Neural crest cell (in vitro differentiated cells): ENCODE measurements at regions not wholly inside any gene's neighbourhood (a gene's known extent, or its start where the extent isn't known, plus 50 kb on each side); places are given as distances from the start of the nearest gene placed in this dataset.

Experiments
- DNase-seq: peaks from one replicate; pipeline ENCODE4 v3.0.0; 2021; ENCODE audit warnings: low read depth, mixed read lengths, low spot score
- H3K27ac Mint-ChIP-seq: one replicate; pipeline ENCODE4 v1.8.0; 2021; ENCODE audit warnings: mild to moderate bottlenecking, mixed read lengths; ENCODE audit not compliant: unreplicated experiment
- H3K27me3 Mint-ChIP-seq: 2 replicates; pipeline ENCODE4 v1.8.0; 2021; ENCODE audit warnings: low read depth, mild to moderate bottlenecking, mixed read lengths
- H3K36me3 Mint-ChIP-seq: 2 replicates; pipeline ENCODE4 v1.8.0; 2021; ENCODE audit warnings: low read depth, mild to moderate bottlenecking, mixed read lengths
- H3K4me1 Mint-ChIP-seq: 2 replicates; pipeline ENCODE4 v1.8.0; 2021; ENCODE audit warnings: mixed read lengths
- H3K4me3 Mint-ChIP-seq: one replicate; pipeline ENCODE4 v1.8.0; 2021; ENCODE audit warnings: mild to moderate bottlenecking, mixed read lengths
- H3K9me3 Mint-ChIP-seq: 2 replicates; pipeline ENCODE4 v1.8.0; 2021; ENCODE audit warnings: mixed read lengths
- CTCF ChIP-seq: fragments of 200-600 bp; sonication (generic); conservative IDR thresholded peaks from 2 replicates; pipeline ENCODE4 v1.5.0; 2021; ENCODE audit warnings: antibody characterized with exemption, mild to moderate bottlenecking

DNA sequence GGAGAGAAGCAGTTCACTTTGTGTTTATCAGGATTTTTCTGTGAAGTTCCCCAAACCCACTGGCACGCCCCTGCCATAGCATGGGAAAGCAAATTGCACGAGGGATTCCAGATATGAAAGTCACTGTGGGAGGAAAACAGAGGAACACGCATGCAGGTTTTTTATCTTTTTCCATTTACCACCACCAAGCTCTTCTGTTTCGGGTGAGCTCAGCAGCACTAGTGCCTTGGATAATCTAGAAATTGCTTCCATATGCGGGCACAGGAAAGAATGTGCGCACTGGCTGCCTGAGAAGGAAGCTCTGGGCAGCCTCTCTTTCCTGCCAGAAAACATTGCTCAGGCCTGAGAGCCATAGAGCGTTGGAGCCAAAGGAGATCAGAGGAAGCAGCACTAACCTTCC, 65.9 kb upstream of the WIPF1 start:
- TF ChIP-seq CTCF, result no peak
- Mint-ChIP-seq H3K27me3 (no peaks in the 10 kb centered on the region), H3K4me1 (peaks cover 18% of the 10 kb centered on the region), H3K27ac (no peak overlapping the region), H3K9me3 (no peaks in the 10 kb centered on the region), H3K4me3 (no peak overlapping the region), H3K36me3 (peaks cover 3% of the 10 kb centered on the region)
- no peak for DNase-seq

DNA sequence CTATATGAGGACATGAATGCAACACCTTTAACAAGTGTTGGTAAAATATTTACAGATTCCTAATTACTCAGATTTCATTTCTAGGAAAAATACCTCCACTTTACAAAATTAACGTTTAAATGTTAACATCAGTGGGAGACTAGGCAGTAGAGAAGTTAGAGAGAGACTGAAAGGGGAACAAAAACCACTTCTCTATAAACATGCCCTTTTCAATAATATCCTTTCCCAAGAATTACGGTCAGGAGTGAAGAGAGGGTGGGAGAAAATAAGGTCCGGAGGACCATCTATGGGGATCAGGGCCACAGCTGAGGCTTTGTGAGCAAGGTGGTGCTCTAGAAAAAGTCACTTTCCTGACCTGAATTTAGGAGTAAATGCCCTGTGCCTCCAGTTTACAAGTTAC, 65.3 kb upstream of the WIPF1 start:
- Mint-ChIP-seq H3K9me3 (no peaks in the 10 kb centered on the region), H3K27ac (no peak overlapping the region), H3K4me3 (no peak overlapping the region), H3K36me3 (peaks cover 3% of the 10 kb centered on the region), H3K27me3 (no peaks in the 10 kb centered on the region), H3K4me1 (peaks cover 13% of the 10 kb centered on the region)
- no peak for DNase-seq
- TF ChIP-seq CTCF, result no peak

DNA sequence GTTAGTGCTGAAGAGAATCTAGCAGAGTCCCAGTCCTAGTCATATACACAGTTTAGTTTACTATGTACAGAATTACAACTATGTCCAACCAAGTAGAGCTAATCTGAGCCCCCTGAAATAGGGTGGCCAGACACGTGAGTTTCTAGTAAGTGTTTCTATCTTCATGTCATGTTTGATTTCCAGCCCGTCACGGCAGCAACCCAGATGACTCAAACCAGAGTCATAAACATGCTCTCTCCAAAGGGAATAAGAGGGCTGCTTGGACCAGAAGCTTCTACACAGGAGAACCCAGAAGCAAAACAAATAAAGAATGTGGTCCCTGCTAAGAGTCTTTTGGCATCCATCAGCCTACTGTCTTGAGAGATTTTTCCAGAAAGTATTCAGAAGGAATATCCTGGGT, 64.9 kb upstream of the WIPF1 start:
- no peak overlapping the region for H3K27ac Mint-ChIP-seq
- peaks cover 3% of the 10 kb centered on the region for H3K36me3 Mint-ChIP-seq
- H3K4me1 Mint-ChIP-seq, result peaks cover 9% of the 10 kb centered on the region
- H3K4me3 Mint-ChIP-seq, result no peak overlapping the region
- no peaks in the 10 kb centered on the region for H3K27me3 Mint-ChIP-seq
- TF ChIP-seq CTCF, result no peak
- DNase-seq, result no peak
- H3K9me3 Mint-ChIP-seq, result no peaks in the 10 kb centered on the region

GRCh38 chr2:174660984-174661675, 63.5 kb upstream of the WIPF1 start:
- Mint-ChIP-seq H3K27me3 (no peaks in the 10 kb centered on the region), H3K4me3 (no peak overlapping the region), H3K9me3 (peaks cover 5% of the 10 kb centered on the region), H3K4me1 (no peaks in the 10 kb centered on the region), H3K27ac (no peak overlapping the region), H3K36me3 (peaks cover 11% of the 10 kb centered on the region)
- TF ChIP-seq CTCF, result no peak
- DNase-seq, result no peak

GRCh38 chr2:174659069-174659900, 61.7 kb upstream of the WIPF1 start:
- H3K27me3 Mint-ChIP-seq, result no peaks in the 10 kb centered on the region
- peaks cover 14% of the 10 kb centered on the region for H3K9me3 Mint-ChIP-seq
- peaks cover 26% of the 10 kb centered on the region for H3K36me3 Mint-ChIP-seq
- H3K4me1 Mint-ChIP-seq, result no peaks in the 10 kb centered on the region
- H3K27ac Mint-ChIP-seq, result no peak overlapping the region
- DNase-seq, result no peak
- H3K4me3 Mint-ChIP-seq, result no peak overlapping the region
- TF ChIP-seq CTCF, result no peak
